ENCODE measurements at regions not wholly inside any gene's neighbourhood (a gene's known extent, or its start where the extent isn't known, plus 50 kb on each side); places are given as distances from the start of the nearest gene placed in this dataset.

DNA sequence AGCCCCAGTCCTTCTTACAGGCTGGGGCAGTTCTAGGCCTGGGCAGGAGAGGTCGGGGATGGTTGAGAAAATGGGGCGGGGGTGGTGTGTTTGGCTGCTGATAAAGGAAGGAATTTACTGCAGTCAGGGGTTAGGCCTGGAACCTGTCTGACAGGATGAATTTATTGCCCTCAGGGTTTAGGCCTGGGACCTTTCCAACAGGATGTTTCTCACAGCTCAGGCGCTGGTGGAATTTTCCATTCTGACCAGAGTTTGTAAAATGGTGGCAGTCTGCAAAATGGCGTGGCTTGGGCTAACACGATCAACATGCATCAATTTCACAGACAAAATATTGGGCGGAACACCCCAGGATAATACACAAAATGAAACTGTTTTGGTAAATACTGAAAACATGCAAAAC, 83.5 kb upstream of the SPIN4 start:
- TF ChIP-seq CREB1 (CRISPR knock-in tag; IDR thresholded peaks at IDR 0.05) (no peak), JUN (CRISPR knock-in tag; IDR thresholded peaks at IDR 0.05) (no peak), NFYB (CRISPR knock-in tag; conservative IDR thresholded peaks at IDR 0.05; ENCODE audit: low read depth) (no peak), TCF7 (CRISPR knock-in tag; IDR thresholded peaks at IDR 0.05; ENCODE audit: low read depth) (no peak), RELA (CRISPR knock-in tag; IDR thresholded peaks at IDR 0.05; ENCODE audit: borderline replicate concordance) (no peak)
- TF ChIP-seq, protein P1, sequence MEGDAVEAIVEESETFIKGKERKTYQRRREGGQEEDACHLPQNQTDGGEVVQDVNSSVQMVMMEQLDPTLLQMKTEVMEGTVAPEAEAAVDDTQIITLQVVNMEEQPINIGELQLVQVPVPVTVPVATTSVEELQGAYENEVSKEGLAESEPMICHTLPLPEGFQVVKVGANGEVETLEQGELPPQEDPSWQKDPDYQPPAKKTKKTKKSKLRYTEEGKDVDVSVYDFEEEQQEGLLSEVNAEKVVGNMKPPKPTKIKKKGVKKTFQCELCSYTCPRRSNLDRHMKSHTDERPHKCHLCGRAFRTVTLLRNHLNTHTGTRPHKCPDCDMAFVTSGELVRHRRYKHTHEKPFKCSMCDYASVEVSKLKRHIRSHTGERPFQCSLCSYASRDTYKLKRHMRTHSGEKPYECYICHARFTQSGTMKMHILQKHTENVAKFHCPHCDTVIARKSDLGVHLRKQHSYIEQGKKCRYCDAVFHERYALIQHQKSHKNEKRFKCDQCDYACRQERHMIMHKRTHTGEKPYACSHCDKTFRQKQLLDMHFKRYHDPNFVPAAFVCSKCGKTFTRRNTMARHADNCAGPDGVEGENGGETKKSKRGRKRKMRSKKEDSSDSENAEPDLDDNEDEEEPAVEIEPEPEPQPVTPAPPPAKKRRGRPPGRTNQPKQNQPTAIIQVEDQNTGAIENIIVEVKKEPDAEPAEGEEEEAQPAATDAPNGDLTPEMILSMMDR (IDR thresholded peaks at IDR 0.05): no peak

All from WTC11 (cell line).